ENCODE measurements at regions not wholly inside any gene's neighbourhood (a gene's known extent, or its start where the extent isn't known, plus 50 kb on each side); places are given as distances from the start of the nearest gene placed in this dataset.

DNA sequence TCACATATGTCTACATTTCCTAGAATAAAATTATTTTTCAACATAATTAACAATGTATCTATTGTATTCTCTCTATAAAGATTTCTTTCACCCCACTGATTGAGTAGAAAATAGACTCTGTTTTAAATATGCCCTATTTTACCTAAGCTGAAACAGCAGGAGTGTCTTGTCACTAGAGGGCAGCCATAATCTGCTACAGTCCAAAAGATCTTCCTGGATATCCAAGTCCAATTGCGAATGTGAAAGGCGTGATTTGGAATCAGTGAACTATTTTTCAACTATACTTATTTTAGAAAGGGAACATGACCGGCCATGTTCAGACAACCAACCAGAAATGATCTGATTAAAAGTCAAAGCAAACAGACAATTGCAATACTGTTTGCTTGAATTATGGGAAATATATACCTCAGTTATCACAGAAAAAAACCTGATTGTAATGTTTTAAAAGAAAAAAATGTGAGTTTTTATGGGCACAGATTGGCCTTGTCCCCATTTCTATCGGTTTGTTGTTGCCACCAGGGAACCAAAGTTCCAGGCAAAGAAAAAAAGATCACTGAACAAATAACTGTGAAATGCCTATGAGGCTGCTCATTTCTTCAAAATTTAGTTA, 1211.0 kb upstream of the ADGRL4 start:
- no peak for TF ChIP-seq POLR2A (IDR thresholded peaks at IDR 0.05)
- TF ChIP-seq, protein P1, sequence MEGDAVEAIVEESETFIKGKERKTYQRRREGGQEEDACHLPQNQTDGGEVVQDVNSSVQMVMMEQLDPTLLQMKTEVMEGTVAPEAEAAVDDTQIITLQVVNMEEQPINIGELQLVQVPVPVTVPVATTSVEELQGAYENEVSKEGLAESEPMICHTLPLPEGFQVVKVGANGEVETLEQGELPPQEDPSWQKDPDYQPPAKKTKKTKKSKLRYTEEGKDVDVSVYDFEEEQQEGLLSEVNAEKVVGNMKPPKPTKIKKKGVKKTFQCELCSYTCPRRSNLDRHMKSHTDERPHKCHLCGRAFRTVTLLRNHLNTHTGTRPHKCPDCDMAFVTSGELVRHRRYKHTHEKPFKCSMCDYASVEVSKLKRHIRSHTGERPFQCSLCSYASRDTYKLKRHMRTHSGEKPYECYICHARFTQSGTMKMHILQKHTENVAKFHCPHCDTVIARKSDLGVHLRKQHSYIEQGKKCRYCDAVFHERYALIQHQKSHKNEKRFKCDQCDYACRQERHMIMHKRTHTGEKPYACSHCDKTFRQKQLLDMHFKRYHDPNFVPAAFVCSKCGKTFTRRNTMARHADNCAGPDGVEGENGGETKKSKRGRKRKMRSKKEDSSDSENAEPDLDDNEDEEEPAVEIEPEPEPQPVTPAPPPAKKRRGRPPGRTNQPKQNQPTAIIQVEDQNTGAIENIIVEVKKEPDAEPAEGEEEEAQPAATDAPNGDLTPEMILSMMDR (IDR thresholded peaks at IDR 0.05) = peak in 5 of 6 experiments; percentile 26 to 51 (median 43)
- DNase-seq = no peak
- Histone ChIP-seq H3K4me3 (no peak overlapping the region), H3K36me3 (no peaks in the 10 kb centered on the region), H3K27me3 (no peaks in the 10 kb centered on the region), H3K4me1 (peaks cover 0 to 7% (median 0%) of the 10 kb centered on the region in 3 donors), H3K9me3 (no peaks in the 10 kb centered on the region), H3K27ac (no peak overlapping the region)
- intact Hi-C loops (cut with DNase I) = no loop called here
- 5 to 16% methylated on average over 4 of the region's 4 CpGs for WGBS, 2 donors

DNA sequence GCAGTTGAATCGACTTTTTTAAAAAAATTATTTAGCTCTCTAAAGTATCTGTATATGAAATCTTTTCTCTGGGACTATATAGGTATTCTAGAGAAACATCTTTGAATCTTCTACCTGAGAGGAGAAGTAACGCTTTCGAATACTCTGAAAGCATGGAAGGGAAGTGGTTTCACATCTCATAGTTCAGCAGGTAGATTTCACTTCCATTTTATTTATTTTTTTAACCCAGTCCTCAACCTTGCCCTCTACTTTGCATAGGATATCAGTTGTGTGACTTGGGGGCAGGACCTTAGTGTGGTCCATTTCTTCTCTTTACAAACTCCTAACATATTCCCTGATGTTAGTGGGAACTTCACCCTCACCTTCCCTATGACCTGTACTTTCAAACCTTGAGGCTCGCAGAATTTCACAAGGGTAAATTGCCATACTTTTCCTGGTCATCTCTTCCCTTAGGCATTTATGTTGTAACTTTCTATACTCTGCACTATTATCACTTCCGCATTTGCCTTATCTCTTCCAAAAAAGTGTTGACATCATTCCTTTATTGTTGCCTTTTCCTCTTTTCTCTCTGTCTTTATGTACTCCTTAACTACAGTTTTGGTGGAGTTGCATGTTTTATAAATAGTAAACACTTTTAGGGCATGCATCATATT, 1208.5 kb upstream of the ADGRL4 start:
- 76 to 82% methylated on average over 5 of the region's 5 CpGs for WGBS, 2 donors
- TF ChIP-seq, protein P1 (IDR thresholded peaks at IDR 0.05) = no peak
- no peak for TF ChIP-seq POLR2A (IDR thresholded peaks at IDR 0.05)
- Histone ChIP-seq H3K4me1 (peaks cover 0 to 7% (median 0%) of the 10 kb centered on the region in 3 donors), H3K27me3 (no peaks in the 10 kb centered on the region), H3K27ac (no peak overlapping the region), H3K36me3 (no peaks in the 10 kb centered on the region), H3K9me3 (no peaks in the 10 kb centered on the region), H3K4me3 (no peak overlapping the region)
- intact Hi-C loops (cut with DNase I) = no loop called here
- DNase-seq = no peak

DNA sequence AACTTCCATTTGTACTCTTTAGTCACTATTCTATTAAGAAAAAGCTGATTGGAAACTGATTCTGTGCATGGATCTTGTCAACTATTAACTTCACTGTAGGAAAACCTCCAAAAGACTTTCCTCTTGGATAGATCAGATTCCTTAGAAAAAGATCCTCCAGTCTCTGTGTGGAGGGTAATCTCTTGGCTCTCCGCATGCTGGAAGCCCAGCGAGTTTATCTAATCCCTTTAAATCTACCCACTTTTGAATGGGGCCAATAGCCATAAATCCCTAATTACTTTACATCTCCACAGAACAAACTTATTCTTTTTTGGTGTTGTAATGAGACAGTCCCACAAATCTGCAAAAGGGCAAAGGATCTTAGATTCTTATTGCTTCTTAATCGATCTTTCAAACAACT, 1206.4 kb upstream of the ADGRL4 start:
- intact Hi-C loops (cut with DNase I) = no loop called here

DNA sequence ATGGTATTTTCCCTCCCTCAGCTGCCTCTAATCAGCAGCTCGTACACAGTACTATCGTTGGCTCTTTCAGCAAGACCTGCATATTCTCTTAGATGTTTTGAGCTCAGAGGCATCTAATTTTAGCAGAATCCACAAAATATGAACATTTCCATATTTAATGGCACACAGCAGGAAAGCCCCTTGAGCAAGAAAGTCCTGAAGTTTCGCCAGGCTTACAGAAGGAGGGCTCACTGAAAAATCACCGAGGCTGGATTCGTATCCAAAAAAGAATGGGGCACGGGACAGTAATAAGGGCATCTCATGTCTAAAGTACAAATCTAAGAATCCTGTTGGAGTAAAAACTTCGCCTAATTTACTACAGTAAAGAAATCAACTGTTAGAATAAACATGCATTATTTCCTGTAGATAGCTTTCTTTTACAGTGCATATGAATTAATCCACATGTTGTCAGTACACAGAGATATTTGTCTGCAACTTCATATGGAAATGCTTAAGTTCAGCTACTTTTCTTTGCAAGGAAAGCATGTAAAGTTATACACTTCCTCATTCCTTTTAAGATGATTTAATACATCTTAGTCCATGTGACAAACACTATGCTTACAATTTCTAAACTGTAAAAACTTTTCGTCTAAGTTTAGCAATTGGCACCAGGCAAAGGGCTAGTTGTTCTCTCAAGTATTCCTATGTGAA, 1205.3 kb upstream of the ADGRL4 start:
- no peaks in the 10 kb centered on the region for H3K36me3 ChIP-seq
- DNase-seq = no peak
- no peak overlapping the region for H3K4me3 ChIP-seq
- TF ChIP-seq, protein P1 (IDR thresholded peaks at IDR 0.05) = no peak
- no peak for TF ChIP-seq POLR2A (IDR thresholded peaks at IDR 0.05)
- H3K27me3 ChIP-seq = no peaks in the 10 kb centered on the region
- intact Hi-C loops (cut with DNase I) = no loop called here
- H3K27ac ChIP-seq = no peak overlapping the region
- 55 to 67% methylated on average over 8 of the region's 8 CpGs for WGBS, 2 donors
- no peaks in the 10 kb centered on the region for H3K9me3 ChIP-seq
- no peaks in the 10 kb centered on the region for H3K4me1 ChIP-seq

More for the DNA sequence above, 1206.4 kb upstream of the ADGRL4 start:
- peaks cover 0 to 6% (median 0%) of the 10 kb centered on the region in 3 donors for H3K4me1 ChIP-seq
- TF ChIP-seq POLR2A (IDR thresholded peaks at IDR 0.05) = no peak
- TF ChIP-seq, protein P1 (IDR thresholded peaks at IDR 0.05) = no peak
- 59 to 67% methylated on average over 3 of the region's 3 CpGs for WGBS, 2 donors
- H3K4me3 ChIP-seq = no peak overlapping the region
- no peaks in the 10 kb centered on the region for H3K9me3 ChIP-seq
- no peaks in the 10 kb centered on the region for H3K27me3 ChIP-seq
- DNase-seq = no peak
- no peaks in the 10 kb centered on the region for H3K36me3 ChIP-seq
- H3K27ac ChIP-seq = no peak overlapping the region

DNA sequence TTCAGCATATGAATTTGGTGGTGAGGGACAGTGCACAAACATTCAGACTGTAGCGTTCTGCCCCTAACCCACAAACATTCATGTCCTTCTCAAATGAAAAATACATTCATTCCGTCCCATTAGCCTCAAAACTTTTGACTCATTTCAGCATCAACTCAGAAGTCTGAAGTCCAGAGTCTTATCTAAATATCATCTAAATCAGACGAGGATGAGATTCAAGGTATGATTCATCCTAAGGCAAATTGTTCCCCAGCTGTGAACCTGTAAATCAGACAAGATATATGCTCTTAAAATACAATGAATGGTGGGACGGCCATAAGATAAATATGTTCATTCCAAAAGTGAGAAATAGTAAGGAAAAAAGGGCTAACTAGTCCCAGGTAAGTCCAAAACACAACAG, 1195.6 kb upstream of the ADGRL4 start:
- no peak for TF ChIP-seq POLR2A (IDR thresholded peaks at IDR 0.05)
- TF ChIP-seq, protein P1 (IDR thresholded peaks at IDR 0.05) = no peak
- Histone ChIP-seq H3K9me3 (peaks cover 0 to 3% (median 0%) of the 10 kb centered on the region in 3 donors), H3K4me3 (no peak overlapping the region), H3K4me1 (no peaks in the 10 kb centered on the region), H3K36me3 (no peaks in the 10 kb centered on the region), H3K27ac (no peak overlapping the region), H3K27me3 (no peaks in the 10 kb centered on the region)
- 54 to 76% methylated on average over 4 of the region's 4 CpGs for WGBS, 2 donors
- intact Hi-C loops (cut with DNase I) = no loop called here
- no peak for DNase-seq
